Activated CD4-positive, CD25-positive, alpha-beta regulatory T cell treated with anti-CD3 and anti-CD28 coated beads, Interleukin-2, amount 50 U/mL, for 16 hours (primary cell): ENCODE measurements at regions not wholly inside any gene's neighbourhood (a gene's known extent, or its start where the extent isn't known, plus 50 kb on each side); places are given as distances from the start of the nearest gene placed in this dataset.

ENCODE experiments used
- DNase-seq: peaks from one replicate; pipeline ENCODE4 v3.0.0-alpha.2; 2020; ENCODE audit warnings: low read depth, low spot score

GRCh38 chr3:107313711-107314110, 63.5 kb upstream of the CCDC54 start:
- DNase-seq, result no peak

GRCh38 chr3:107315141-107315540, 62.1 kb upstream of the CCDC54 start:
- no peak for DNase-seq

- no peak for DNase-seq
Observed at GRCh38 chr3:107323723-107324122, 53.5 kb upstream of the CCDC54 start.

- DNase-seq, result no peak
Observed at GRCh38 chr3:107325446-107325845, 51.8 kb upstream of the CCDC54 start.
